IMR-90 (cell line): ENCODE measurements at regions not wholly inside any gene's neighbourhood (a gene's known extent, or its start where the extent isn't known, plus 50 kb on each side); places are given as distances from the start of the nearest gene placed in this dataset.

Experiments used
- ATAC-seq: fragments of 200-7000 bp; cut with Tn5 transposase; 2 replicates; pipeline ENCODE4 v1.9.1; 2020; ENCODE audit warnings: low read depth, mild to moderate bottlenecking, moderate library complexity
- BruUV-seq: library from RNA; stranded (reverse); fragments of 400-500 nt; replicated peaks from 2 replicates; lab custom pipeline; 2021; lab: Mats Ljungman, UMichigan
- CTCF ChIA-PET: fragments of 300-600 bp; formaldehyde crosslinking; extraction: SDS; loops from one replicate; lab custom pipeline; 2021; ENCODE audit warnings: antibody characterized with exemption; lab: Yijun Ruan, JAX
- POLR2A ChIA-PET: fragments of 300-600 bp; sonication (Branson Sonifier 250); formaldehyde crosslinking; loops from one replicate; lab custom pipeline; 2022; ENCODE audit warnings: antibody characterized with exemption; ENCODE audit not compliant: unreplicated experiment; lab: Charles Lee
- DNase-seq: peaks from one replicate; pipeline ENCODE4 v3.0.0; 2013
- H2AFZ ChIP-seq: replicated peaks from 2 replicates; pipeline ENCODE3; 2013; ENCODE audit warnings: low read length, mild to moderate bottlenecking; ENCODE audit not compliant: poor library complexity
- H2AK5ac ChIP-seq: 2 replicates; pipeline ENCODE4 v1.6.1; 2013; ENCODE audit warnings: low read depth, low read length, inconsistent platforms
- H2AK9ac ChIP-seq: replicated peaks from 2 replicates; pipeline ENCODE3; 2013; ENCODE audit warnings: mild to moderate bottlenecking, low read depth, low read length, moderate library complexity; ENCODE audit not compliant: poor library complexity
- H2BK120ac ChIP-seq: 2 replicates; pipeline ENCODE4 v1.6.1; 2013; ENCODE audit warnings: low read depth, low read length, inconsistent platforms
- H2BK15ac ChIP-seq: 3 replicates; pipeline ENCODE4 v1.6.1; 2013; ENCODE audit warnings: low read depth, low read length, inconsistent platforms
- H2BK20ac ChIP-seq: 2 replicates; pipeline ENCODE4 v1.6.1; 2013; ENCODE audit warnings: low read depth, mild to moderate bottlenecking, inconsistent platforms, low read length, moderate library complexity
- H2BK5ac ChIP-seq: 2 replicates; pipeline ENCODE4 v1.6.1; 2013; ENCODE audit warnings: mild to moderate bottlenecking, low read depth, low read length, inconsistent platforms; ENCODE audit not compliant: poor library complexity, severe bottlenecking
- H3K14ac ChIP-seq: replicated peaks from 2 replicates; pipeline ENCODE4 v1.6.1; 2013; ENCODE audit warnings: low read depth, low read length, inconsistent platforms
- H3K18ac ChIP-seq: 2 replicates; pipeline ENCODE4 v1.6.1; 2013; ENCODE audit warnings: low read depth, low read length, control low read depth
- H3K23ac ChIP-seq: 2 replicates; pipeline ENCODE4 v1.6.1; 2013; ENCODE audit warnings: low read depth, low read length, inconsistent platforms
- H3K27ac ChIP-seq: 2 replicates; pipeline ENCODE4 v1.5.1; 2013; ENCODE audit warnings: mild to moderate bottlenecking, control low read depth, low read length; ENCODE audit not compliant: insufficient read depth
- H3K27me3 ChIP-seq: 2 replicates; pipeline ENCODE4 v1.6.1; 2013; ENCODE audit warnings: low read length; ENCODE audit not compliant: control insufficient read depth, insufficient read depth
- H3K36me3 ChIP-seq: 2 replicates; pipeline ENCODE4 v1.6.1; 2013; ENCODE audit warnings: low read length, mixed read lengths; ENCODE audit not compliant: control insufficient read depth, insufficient read depth
- H3K4ac ChIP-seq: 2 replicates; pipeline ENCODE4 v1.6.1; 2013; ENCODE audit warnings: low read depth, low read length, inconsistent platforms
- H3K4me1 ChIP-seq: 2 replicates; pipeline ENCODE4 v1.6.1; 2013; ENCODE audit warnings: low read length, mixed read lengths; ENCODE audit not compliant: control insufficient read depth, insufficient read depth
- H3K4me2 ChIP-seq: 2 replicates; pipeline ENCODE4 v1.6.1; 2013; ENCODE audit warnings: low read depth, mild to moderate bottlenecking, control low read depth, low read length, moderate library complexity
- H3K4me3 ChIP-seq: 2 replicates; pipeline ENCODE4 v1.5.1; 2013; ENCODE audit warnings: low read depth, mild to moderate bottlenecking, control low read depth, low read length, moderate library complexity; ENCODE audit not compliant: insufficient read depth
- H3K56ac ChIP-seq: 2 replicates; pipeline ENCODE4 v1.6.1; 2013; ENCODE audit warnings: low read length, inconsistent platforms; ENCODE audit not compliant: insufficient read depth; ENCODE audit errors: extremely low read depth
- H3K79me1 ChIP-seq, 2 experiments: 2 replicates each; pipeline ENCODE4 v1.6.1; 2013; ENCODE audit warnings: low read length in 2 of 2, inconsistent platforms in 1 of 2, low read depth in 1 of 2
- H3K9ac ChIP-seq: 2 replicates; pipeline ENCODE4 v1.6.1; 2013; ENCODE audit warnings: low read depth, low read length, control low read depth
- H3K9me1 ChIP-seq: 2 replicates; pipeline ENCODE4 v1.6.1; 2013; ENCODE audit warnings: low read length, inconsistent platforms; ENCODE audit not compliant: insufficient read depth
- H3K9me3 ChIP-seq: 2 replicates; pipeline ENCODE4 v1.6.1; 2013; ENCODE audit warnings: low read length; ENCODE audit not compliant: control insufficient read depth, insufficient read depth
- H4K20me1 ChIP-seq: 2 replicates; pipeline ENCODE4 v1.6.1; 2013; ENCODE audit warnings: low read length, inconsistent platforms; ENCODE audit not compliant: insufficient read depth
- H4K5ac ChIP-seq: 2 replicates; pipeline ENCODE4 v1.6.1; 2013; ENCODE audit warnings: mild to moderate bottlenecking, low read depth, low read length, control low read depth
- H4K8ac ChIP-seq, 2 experiments: 2 replicates each; pipeline ENCODE4 v1.6.1; 2013; ENCODE audit warnings: low read depth in 2 of 2, low read length in 2 of 2, control low read depth in 1 of 2, inconsistent platforms in 1 of 2
- H4K91ac ChIP-seq: 2 replicates; pipeline ENCODE4 v1.6.1; 2013; ENCODE audit warnings: low read depth, low read length, inconsistent platforms; ENCODE audit not compliant: insufficient read depth
- BHLHE40 ChIP-seq: fragments of 150-350 bp; IDR thresholded peaks from 2 replicates; pipeline ENCODE4 v1.6.1; 2016; ENCODE audit warnings: mild to moderate bottlenecking, low read depth, low read length
- CEBPB ChIP-seq: IDR thresholded peaks from 2 replicates; pipeline ENCODE4 v1.6.1; 2012; ENCODE audit warnings: low read depth, low read length, improper control_type of control experiment
- CHD1 ChIP-seq: IDR thresholded peaks from 2 replicates; pipeline ENCODE4 v1.6.1; 2012; ENCODE audit warnings: low read depth, low read length, improper control_type of control experiment
- FOS ChIP-seq: fragments of 150-350 bp; IDR thresholded peaks from 2 replicates; pipeline ENCODE4 v1.6.1; 2016; ENCODE audit warnings: low read depth, low read length
- MAFK ChIP-seq: IDR thresholded peaks from 2 replicates; pipeline ENCODE4 v1.6.1; 2012; ENCODE audit warnings: low read depth, low read length, improper control_type of control experiment
- MAZ ChIP-seq: IDR thresholded peaks from 2 replicates; pipeline ENCODE4 v1.6.1; 2012; ENCODE audit warnings: low read depth, mild to moderate bottlenecking, low read length, improper control_type of control experiment, moderate library complexity, borderline replicate concordance
- MXI1 ChIP-seq: IDR thresholded peaks from 2 replicates; pipeline ENCODE4 v1.6.1; 2012; ENCODE audit warnings: low read depth, mild to moderate bottlenecking, low read length, moderate library complexity, borderline replicate concordance
- NFE2L2 ChIP-seq: fragments of 150-350 bp; IDR thresholded peaks from 2 replicates; pipeline ENCODE4 v1.6.1; 2016; ENCODE audit warnings: low read depth, mild to moderate bottlenecking, low read length
- POLR2A ChIP-seq: IDR thresholded peaks from 2 replicates; pipeline ENCODE4 v1.6.1; 2012; ENCODE audit warnings: mild to moderate bottlenecking, low read depth, low read length
- RAD21 ChIP-seq: IDR thresholded peaks from 2 replicates; pipeline ENCODE4 v1.6.1; 2012; ENCODE audit warnings: low read length, improper control_type of control experiment
- RCOR1 ChIP-seq: IDR thresholded peaks from 2 replicates; pipeline ENCODE4 v1.6.1; 2012; ENCODE audit warnings: mild to moderate bottlenecking, low read length, improper control_type of control experiment; ENCODE audit not compliant: insufficient replicate concordance
- RFX5 ChIP-seq: IDR thresholded peaks from 2 replicates; pipeline ENCODE4 v1.8.0; 2012; ENCODE audit warnings: low read depth, mild to moderate bottlenecking, low read length, moderate library complexity
- SMC3 ChIP-seq: fragments of 150-350 bp; IDR thresholded peaks from 2 replicates; pipeline ENCODE4 v1.6.1; 2016; ENCODE audit warnings: low read depth, mild to moderate bottlenecking, antibody characterized with exemption, low read length, moderate library complexity
- WGBS, 2 experiments: methylation state at CpG; one replicate each; pipeline versions ENCODE4 v1.1.5 to v1.1.7; 2013; ENCODE audit warnings: missing lambda C conversion rate in 2 of 2; ENCODE audit not compliant: insufficient read length in 1 of 2; ENCODE audit errors: extremely low coverage in 2 of 2; 5-methylcytosine and 5-hydroxymethylcytosine counted together
- dilution Hi-C: fragments of 300-500 bp; cut with HindIII; formaldehyde crosslinking; loops from one replicate; pipeline ENCODE4 v1.14.3; 2018; ENCODE audit warnings: low sequenced_read_pairs; ENCODE audit not compliant: unreplicated experiment
- in situ Hi-C: fragments of 300-500 bp; cut with MboI; formaldehyde crosslinking; loops from 3 replicates; pipeline ENCODE4 v1.14.3; 2019; ENCODE audit warnings: low sequenced_read_pairs, inconsistent platforms, mixed read lengths
- intact Hi-C: fragments of 100-400 bp; cut with micrococcal nuclease; formaldehyde crosslinking; loops from 2 replicates; pipeline ENCODE4 v1.10.0; 2022
- TF ChIP-seq, protein P1 (sequence below): conservative IDR thresholded peaks from 2 replicates; pipeline ENCODE4 v1.5.1; 2012; ENCODE audit warnings: mild to moderate bottlenecking, low read depth, low read length, improper control_type of control experiment
- TF ChIP-seq, protein P2 (sequence below): fragments of 150-350 bp; IDR thresholded peaks from 2 replicates; pipeline ENCODE4 v1.6.1; 2017; ENCODE audit warnings: mild to moderate bottlenecking, antibody characterized with exemption, low read length, low read depth
- TF ChIP-seq, protein P3 (sequence below): fragments of 150-350 bp; IDR thresholded peaks from 2 replicates; pipeline ENCODE4 v1.6.1; 2016; ENCODE audit warnings: low read depth, mild to moderate bottlenecking, low read length, moderate library complexity, borderline replicate concordance

DNA sequence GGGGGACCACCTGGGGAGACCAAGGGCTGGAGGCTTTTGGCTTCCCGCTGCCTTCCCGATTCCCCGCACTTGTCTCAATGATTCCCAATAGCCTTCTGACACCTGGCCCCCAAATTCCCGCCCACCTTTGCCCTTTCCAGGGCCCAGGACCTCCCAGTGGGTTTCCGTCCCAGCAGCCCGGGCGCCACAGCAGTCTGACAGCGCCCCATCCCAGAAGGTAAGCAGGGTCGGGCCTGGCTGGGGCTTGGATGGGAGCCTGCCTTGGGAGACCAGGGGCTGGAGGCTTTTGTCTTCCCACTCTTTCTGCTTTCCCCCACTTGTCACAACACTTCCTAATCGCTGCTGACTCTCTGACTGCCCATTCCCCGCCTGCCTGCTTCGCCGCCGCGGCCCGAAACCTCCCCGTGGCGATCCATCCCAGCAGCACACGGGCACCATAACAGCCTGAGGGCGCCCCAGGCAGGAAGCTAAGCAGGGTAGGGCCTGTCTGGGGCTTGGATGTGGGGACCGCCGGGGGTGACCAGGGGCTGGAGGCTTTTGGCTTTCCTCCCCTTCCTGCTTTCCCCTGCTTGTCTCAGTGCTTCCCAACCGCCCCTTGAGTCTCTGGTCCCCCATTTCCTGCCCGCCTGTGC, 2289.3 kb downstream of the TP53TG3F start:
- Histone ChIP-seq H2AK9ac (no peak overlapping the region), H3K14ac (no peak overlapping the region), H2BK15ac (no peak overlapping the region), H3K9me1 (no peaks in the 10 kb centered on the region), H3K4ac (no peak overlapping the region), H2AK5ac (no peak overlapping the region), H3K4me3 (no peak overlapping the region), H4K91ac (no peak overlapping the region), H3K23ac (no peak overlapping the region), H4K8ac (no peak overlapping the region), H3K27me3 (no peaks in the 10 kb centered on the region), H2BK5ac (no peak overlapping the region), H4K20me1 (no peaks in the 10 kb centered on the region), H3K9ac (no peak overlapping the region), H4K5ac (no peak overlapping the region), H3K79me1 (no peaks in the 10 kb centered on the region), H3K9me3 (peaks cover 51% of the 10 kb centered on the region), H2BK20ac (no peak overlapping the region), H3K4me2 (no peak overlapping the region), H3K56ac (no peak overlapping the region), H2BK120ac (no peak overlapping the region), H3K27ac (no peak overlapping the region), H2AFZ (no peak overlapping the region), H3K4me1 (no peaks in the 10 kb centered on the region), H3K36me3 (no peaks in the 10 kb centered on the region), H3K18ac (no peak overlapping the region)
- 80% methylated on average over 4 of the region's 24 CpGs; no CpG with 5 or more reads in 1 of the 2 experiments for WGBS, 2 experiments
- BruUV-seq: no TSS peak
- intact Hi-C loops (no loop called here), in situ Hi-C loops (no loop called here), dilution Hi-C loops (no loop called here)
- ATAC-seq: no peak
- POLR2A ChIA-PET: no interaction called here
- no peak for DNase-seq
- no peak for TF ChIP-seq NFE2L2
- no peak for TF ChIP-seq MAFK
- no peak for TF ChIP-seq CEBPB
- TF ChIP-seq FOS: no peak
- no peak for TF ChIP-seq RCOR1
- no peak for TF ChIP-seq POLR2A
- no peak for TF ChIP-seq BHLHE40
- TF ChIP-seq RFX5: no peak
- TF ChIP-seq CHD1: no peak
- TF ChIP-seq, protein P1, sequence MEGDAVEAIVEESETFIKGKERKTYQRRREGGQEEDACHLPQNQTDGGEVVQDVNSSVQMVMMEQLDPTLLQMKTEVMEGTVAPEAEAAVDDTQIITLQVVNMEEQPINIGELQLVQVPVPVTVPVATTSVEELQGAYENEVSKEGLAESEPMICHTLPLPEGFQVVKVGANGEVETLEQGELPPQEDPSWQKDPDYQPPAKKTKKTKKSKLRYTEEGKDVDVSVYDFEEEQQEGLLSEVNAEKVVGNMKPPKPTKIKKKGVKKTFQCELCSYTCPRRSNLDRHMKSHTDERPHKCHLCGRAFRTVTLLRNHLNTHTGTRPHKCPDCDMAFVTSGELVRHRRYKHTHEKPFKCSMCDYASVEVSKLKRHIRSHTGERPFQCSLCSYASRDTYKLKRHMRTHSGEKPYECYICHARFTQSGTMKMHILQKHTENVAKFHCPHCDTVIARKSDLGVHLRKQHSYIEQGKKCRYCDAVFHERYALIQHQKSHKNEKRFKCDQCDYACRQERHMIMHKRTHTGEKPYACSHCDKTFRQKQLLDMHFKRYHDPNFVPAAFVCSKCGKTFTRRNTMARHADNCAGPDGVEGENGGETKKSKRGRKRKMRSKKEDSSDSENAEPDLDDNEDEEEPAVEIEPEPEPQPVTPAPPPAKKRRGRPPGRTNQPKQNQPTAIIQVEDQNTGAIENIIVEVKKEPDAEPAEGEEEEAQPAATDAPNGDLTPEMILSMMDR: no peak
- TF ChIP-seq, protein P2, sequence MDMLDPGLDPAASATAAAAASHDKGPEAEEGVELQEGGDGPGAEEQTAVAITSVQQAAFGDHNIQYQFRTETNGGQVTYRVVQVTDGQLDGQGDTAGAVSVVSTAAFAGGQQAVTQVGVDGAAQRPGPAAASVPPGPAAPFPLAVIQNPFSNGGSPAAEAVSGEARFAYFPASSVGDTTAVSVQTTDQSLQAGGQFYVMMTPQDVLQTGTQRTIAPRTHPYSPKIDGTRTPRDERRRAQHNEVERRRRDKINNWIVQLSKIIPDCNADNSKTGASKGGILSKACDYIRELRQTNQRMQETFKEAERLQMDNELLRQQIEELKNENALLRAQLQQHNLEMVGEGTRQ: no peak
- no peak for TF ChIP-seq SMC3
- TF ChIP-seq MAZ: no peak
- TF ChIP-seq, protein P3, sequence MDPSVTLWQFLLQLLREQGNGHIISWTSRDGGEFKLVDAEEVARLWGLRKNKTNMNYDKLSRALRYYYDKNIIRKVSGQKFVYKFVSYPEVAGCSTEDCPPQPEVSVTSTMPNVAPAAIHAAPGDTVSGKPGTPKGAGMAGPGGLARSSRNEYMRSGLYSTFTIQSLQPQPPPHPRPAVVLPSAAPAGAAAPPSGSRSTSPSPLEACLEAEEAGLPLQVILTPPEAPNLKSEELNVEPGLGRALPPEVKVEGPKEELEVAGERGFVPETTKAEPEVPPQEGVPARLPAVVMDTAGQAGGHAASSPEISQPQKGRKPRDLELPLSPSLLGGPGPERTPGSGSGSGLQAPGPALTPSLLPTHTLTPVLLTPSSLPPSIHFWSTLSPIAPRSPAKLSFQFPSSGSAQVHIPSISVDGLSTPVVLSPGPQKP: no peak
- no peak for TF ChIP-seq MXI1
- no peak for TF ChIP-seq RAD21
- CTCF ChIA-PET: no interaction called here
